K562 (cell line): ENCODE measurements at regions not wholly inside any gene's neighbourhood (a gene's known extent, or its start where the extent isn't known, plus 50 kb on each side); places are given as distances from the start of the nearest gene placed in this dataset.

Experiments used
- ATAC-seq: fragments of 200-7000 bp; cut with Tn5 transposase; 3 replicates; pipeline ENCODE4 v1.9.1; 2020; ENCODE audit warnings: moderate library complexity
- BruUV-seq: library from RNA; stranded (reverse); fragments of 400-500 nt; replicated peaks from 2 replicates; lab custom pipeline; 2021; lab: Mats Ljungman, UMichigan
- CTCF ChIA-PET: fragments of 300-600 bp; formaldehyde crosslinking; extraction: SDS; loops from one replicate; lab custom pipeline; 2021; ENCODE audit warnings: low intra/inter-chr PET ratio; lab: Yijun Ruan, JAX
- POLR2A ChIA-PET: fragments of 300-600, 350-650 bp; sonication (Branson Sonifier 250); formaldehyde crosslinking; extraction: SDS; loops from one replicate; lab custom pipeline; 2021; ENCODE audit warnings: antibody characterized with exemption, inconsistent platforms; lab: Yijun Ruan, JAX
- DNase-seq, 4 experiments: peaks; one replicate each; pipeline versions ENCODE4 v3.0.0 to v3.0.0-alpha.2; 2011 to 2018; ENCODE audit warnings: low spot score in 3 of 4, mixed read lengths in 3 of 4; ENCODE audit errors: extremely low read depth in 1 of 4
- FAIRE-seq: peaks from 2 replicates; lab custom pipeline; 2011; peaks lifted over from hg19 to GRCh38; lab: Jason Lieb, UNC
- H2AFZ ChIP-seq: 2 replicates; pipeline ENCODE4 v1.6.0; 2011; ENCODE audit warnings: low read depth, low read length, control low read depth, inconsistent platforms
- H3K27ac ChIP-seq: fragments of 200-600 bp; 3 replicates; pipeline ENCODE4 v1.8.0; 2011; ENCODE audit warnings: low read depth, mild to moderate bottlenecking, control low read depth, inconsistent platforms, low read length, moderate library complexity, mixed read lengths; ENCODE audit errors: extremely low read depth
- H3K27me3 ChIP-seq, 2 experiments: fragments of 300-600 bp in 1 of 2; 2 replicates in 1 of 2; 3 replicates in 1 of 2; pipeline versions ENCODE4 v1.6.0 to v1.8.0; 2011; ENCODE audit warnings: inconsistent platforms in 2 of 2, low read length in 2 of 2, mild to moderate bottlenecking in 1 of 2, mixed read lengths in 1 of 2, moderate library complexity in 1 of 2; ENCODE audit not compliant: control insufficient read depth in 2 of 2, insufficient read depth in 2 of 2
- H3K36me3 ChIP-seq: fragments of 300-600 bp; 3 replicates; pipeline ENCODE4 v1.8.0; 2011; ENCODE audit warnings: mild to moderate bottlenecking, low read length, inconsistent platforms; ENCODE audit not compliant: control insufficient read depth, insufficient read depth
- H3K4me1 ChIP-seq, 2 experiments: fragments of 200-600 bp in 1 of 2; replicated peaks in 1 of 2; 2 replicates in 1 of 2; 3 replicates in 1 of 2; pipeline versions ENCODE4 v1.5.1 to v1.8.0; 2011; ENCODE audit warnings: inconsistent platforms in 2 of 2, low read length in 2 of 2, mild to moderate bottlenecking in 1 of 2, mixed read lengths in 1 of 2, moderate library complexity in 1 of 2; ENCODE audit not compliant: control insufficient read depth in 2 of 2, insufficient read depth in 2 of 2
- H3K4me2 ChIP-seq: 2 replicates; pipeline ENCODE4 v1.6.1; 2011; ENCODE audit warnings: low read length, control low read depth, inconsistent platforms, mixed read lengths; ENCODE audit not compliant: insufficient read depth
- H3K4me3 ChIP-seq: fragments of 200-600 bp; sonication (generic), shearing (Covaris generic); 2 replicates; pipeline ENCODE4 v1.5.1; 2016; ENCODE audit warnings: control low read depth, inconsistent platforms
- H3K79me2 ChIP-seq: fragments of 200-600 bp; 3 replicates; pipeline ENCODE4 v1.8.0; 2011; ENCODE audit warnings: low read length, inconsistent platforms; ENCODE audit not compliant: control insufficient read depth, insufficient read depth
- H3K9ac ChIP-seq, 2 experiments: 2 replicates each; pipeline versions ENCODE4 v1.6.0 to v1.6.1; 2011; ENCODE audit warnings: low read depth in 2 of 2, low read length in 2 of 2, control low read depth in 1 of 2, inconsistent platforms in 1 of 2, mild to moderate bottlenecking in 1 of 2, mixed read lengths in 1 of 2; ENCODE audit not compliant: insufficient read depth in 1 of 2
- H3K9me1 ChIP-seq: one replicate; pipeline ENCODE4 v1.6.0; 2011; ENCODE audit warnings: inconsistent platforms, mild to moderate bottlenecking, low read length, moderate library complexity; ENCODE audit not compliant: control insufficient read depth, insufficient read depth
- H3K9me3 ChIP-seq: replicated peaks from 2 replicates; pipeline ENCODE4 v1.5.1; 2011; ENCODE audit warnings: low read depth, low read length, inconsistent platforms; ENCODE audit not compliant: control insufficient read depth, insufficient read depth
- H4K20me1 ChIP-seq: replicated peaks from 2 replicates; pipeline ENCODE4 v1.6.1; 2011; ENCODE audit warnings: low read length, inconsistent platforms, mixed read lengths; ENCODE audit not compliant: control insufficient read depth, insufficient read depth
- ADNP ChIP-seq: fragments of 200-800 bp; sonication (Bioruptor generic); IDR thresholded peaks from 2 replicates; pipeline ENCODE4 v1.6.1; 2016; ENCODE audit warnings: missing genetic modification characterization, missing compliant biosample characterization
- BCOR ChIP-seq: fragments of 450-650 bp; IDR thresholded peaks from 2 replicates; pipeline ENCODE4 v1.6.1; 2016
- C11orf30 ChIP-seq: fragments of 450-650 bp; IDR thresholded peaks from 2 replicates; pipeline ENCODE4 v1.6.1; 2016; ENCODE audit warnings: low read depth, mild to moderate bottlenecking
- HDAC3 ChIP-seq: fragments of 450-650 bp; IDR thresholded peaks from 2 replicates; pipeline ENCODE4 v1.6.1; 2018; ENCODE audit warnings: borderline replicate concordance, mild to moderate bottlenecking, moderate library complexity; ENCODE audit not compliant: partially characterized antibody
- NUFIP1 ChIP-seq: fragments of 450-650 bp; IDR thresholded peaks from 2 replicates; pipeline ENCODE4 v1.6.1; 2018; ENCODE audit not compliant: partially characterized antibody
- RBM25 ChIP-seq: fragments of 200-400 bp; formaldehyde crosslinking; IDR thresholded peaks from 2 replicates; pipeline ENCODE4 v1.6.1; 2018; ENCODE audit warnings: low read length, low read depth, moderate library complexity; ENCODE audit not compliant: severe bottlenecking
- ZFP36 ChIP-seq: fragments of 150-350 bp; IDR thresholded peaks from 2 replicates; pipeline ENCODE4 v1.6.1; 2018; ENCODE audit warnings: low read length, low read depth; ENCODE audit not compliant: partially characterized antibody
- ZNF445 ChIP-seq: fragments of 250-450 bp; sonication (Bioruptor Pico); IDR thresholded peaks from 2 replicates; pipeline ENCODE4 v1.4.0; 2020; ENCODE audit warnings: low read depth, mild to moderate bottlenecking, moderate library complexity
- WGBS: fragments of 100-300 bp; shearing (Covaris generic); methylation state at CpG from one replicate; pipeline ENCODE4 v1.1.6; 2016; ENCODE audit warnings: low coverage, mixed read lengths; ENCODE audit not compliant: insufficient coverage; ENCODE audit errors: missing lambda C conversion rate; 5-methylcytosine and 5-hydroxymethylcytosine counted together
- in situ Hi-C: fragments of 300-500 bp; cut with MboI; formaldehyde crosslinking; loops from 4 replicates; pipeline ENCODE4 v1.15.0; 2018; ENCODE audit warnings: inconsistent platforms, mixed read lengths
- intact Hi-C: fragments of 100-400 bp; cut with micrococcal nuclease; formaldehyde crosslinking; loops from 2 replicates; pipeline ENCODE4 v1.14.2; 2022
- TF ChIP-seq, protein P1 (sequence below), 2 experiments: fragments of 450-650 bp; formaldehyde crosslinking in 1 of 2; IDR thresholded peaks; 2 replicates each; pipeline versions ENCODE4 v1.4.0 to v1.6.1; 2014 to 2020; ENCODE audit warnings: mild to moderate bottlenecking in 2 of 2, borderline replicate concordance in 1 of 2, low read depth in 1 of 2

DNA sequence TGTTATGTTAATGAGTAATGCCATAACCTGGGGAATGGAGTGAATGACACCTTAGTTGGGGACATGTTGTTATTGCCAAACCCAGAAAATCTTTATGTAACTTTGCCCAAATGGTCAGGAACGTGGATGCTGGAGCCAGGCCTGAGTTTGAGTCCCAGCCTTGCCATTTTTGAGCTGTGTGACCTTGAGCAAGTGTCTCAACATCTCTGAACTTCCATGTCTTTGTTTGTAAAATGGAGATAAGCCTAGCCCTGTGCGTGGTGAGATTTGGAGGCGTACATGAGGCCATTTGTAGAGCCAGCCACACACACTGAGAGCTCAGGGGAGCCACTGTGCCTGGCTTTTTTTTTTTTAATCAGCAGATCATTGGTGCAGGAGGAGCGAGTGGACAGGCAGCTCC, 247.3 kb downstream of the FOXL1 start:
- intact Hi-C loops (no loop called here), in situ Hi-C loops (no loop called here)
- H3K36me3 ChIP-seq = no peaks in the 10 kb centered on the region
- no peak overlapping the region for H3K4me3 ChIP-seq
- POLR2A ChIA-PET = no interaction called here
- no peaks in the 10 kb centered on the region for H3K9me1 ChIP-seq
- no peaks in the 10 kb centered on the region for H3K79me2 ChIP-seq
- no peaks in the 10 kb centered on the region for H3K9me3 ChIP-seq
- no peak overlapping the region for H2AFZ ChIP-seq
- H3K27ac ChIP-seq = no peak overlapping the region
- H3K4me2 ChIP-seq = no peak overlapping the region
- ATAC-seq (no peak), DNase-seq (no peak), FAIRE-seq (no peak)
- H3K4me1 ChIP-seq = no peaks in the 10 kb centered on the region
- H3K27me3 ChIP-seq = peaks cover 28 to 72% of the 10 kb centered on the region in 2 experiments
- no peak overlapping the region for H3K9ac ChIP-seq
- H4K20me1 ChIP-seq = peaks cover 17% of the 10 kb centered on the region; the same call in 1 of the 2 replicates
- CTCF ChIA-PET = no interaction called here
- BruUV-seq = no TSS peak
- 0% methylated on average over 4 of the region's 4 CpGs for WGBS
- TF ChIP-seq C11orf30 (no peak), BCOR (0 out of 2 replicates have a peak, but pooled peaks have one; percentile 22), ADNP (0 out of 2 replicates have a peak, but pooled peaks have one; percentile 26), ZFP36 (peak; percentile 58), ZNF445 (no peak), RBM25 (peak; percentile 78), HDAC3 (no peak), NUFIP1 (no peak)
- TF ChIP-seq, protein P1, sequence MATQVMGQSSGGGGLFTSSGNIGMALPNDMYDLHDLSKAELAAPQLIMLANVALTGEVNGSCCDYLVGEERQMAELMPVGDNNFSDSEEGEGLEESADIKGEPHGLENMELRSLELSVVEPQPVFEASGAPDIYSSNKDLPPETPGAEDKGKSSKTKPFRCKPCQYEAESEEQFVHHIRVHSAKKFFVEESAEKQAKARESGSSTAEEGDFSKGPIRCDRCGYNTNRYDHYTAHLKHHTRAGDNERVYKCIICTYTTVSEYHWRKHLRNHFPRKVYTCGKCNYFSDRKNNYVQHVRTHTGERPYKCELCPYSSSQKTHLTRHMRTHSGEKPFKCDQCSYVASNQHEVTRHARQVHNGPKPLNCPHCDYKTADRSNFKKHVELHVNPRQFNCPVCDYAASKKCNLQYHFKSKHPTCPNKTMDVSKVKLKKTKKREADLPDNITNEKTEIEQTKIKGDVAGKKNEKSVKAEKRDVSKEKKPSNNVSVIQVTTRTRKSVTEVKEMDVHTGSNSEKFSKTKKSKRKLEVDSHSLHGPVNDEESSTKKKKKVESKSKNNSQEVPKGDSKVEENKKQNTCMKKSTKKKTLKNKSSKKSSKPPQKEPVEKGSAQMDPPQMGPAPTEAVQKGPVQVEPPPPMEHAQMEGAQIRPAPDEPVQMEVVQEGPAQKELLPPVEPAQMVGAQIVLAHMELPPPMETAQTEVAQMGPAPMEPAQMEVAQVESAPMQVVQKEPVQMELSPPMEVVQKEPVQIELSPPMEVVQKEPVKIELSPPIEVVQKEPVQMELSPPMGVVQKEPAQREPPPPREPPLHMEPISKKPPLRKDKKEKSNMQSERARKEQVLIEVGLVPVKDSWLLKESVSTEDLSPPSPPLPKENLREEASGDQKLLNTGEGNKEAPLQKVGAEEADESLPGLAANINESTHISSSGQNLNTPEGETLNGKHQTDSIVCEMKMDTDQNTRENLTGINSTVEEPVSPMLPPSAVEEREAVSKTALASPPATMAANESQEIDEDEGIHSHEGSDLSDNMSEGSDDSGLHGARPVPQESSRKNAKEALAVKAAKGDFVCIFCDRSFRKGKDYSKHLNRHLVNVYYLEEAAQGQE (IDR thresholded peaks at IDR 0.05; ENCODE audit: borderline replicate concordance) = no peak
- TF ChIP-seq, protein P1 (CRISPR knock-in tag; IDR thresholded peaks at IDR 0.05; ENCODE audit: low read depth) = no peak
- TF ChIP-seq, all 486 proteins: peak for 4
